Tibial artery (tissue), 4 donors: ENCODE measurements at regions not wholly inside any gene's neighbourhood (a gene's known extent, or its start where the extent isn't known, plus 50 kb on each side); places are given as distances from the start of the nearest gene placed in this dataset.
"Not testable (repeated sequence)": the region's sequence is repeated elsewhere in the genome, so short reads cannot be mapped to it uniquely, and the experiment has no call there.

ENCODE experiments used
- DNase-seq, 2 donors: peaks; one replicate each; pipeline ENCODE4 v3.0.0-alpha.2; 2019
- H3K27ac ChIP-seq, 2 donors: fragments of 200-600 bp; sonication (generic) in 1 of 2; 1 replicate in 1 of 2; 2 replicates in 1 of 2; pipeline ENCODE4 v1.5.1; 2018 to 2019; ENCODE audit warnings: mild to moderate bottlenecking in 1 of 2
- H3K27me3 ChIP-seq, 2 donors: fragments of 200-600 bp; sonication (generic) in 1 of 2; one replicate each; pipeline versions ENCODE4 v1.5.1 to v1.6.0; 2016 to 2019
- H3K36me3 ChIP-seq, 3 donors: fragments of 200-600 bp; sonication (generic) in 2 of 3; one replicate each; pipeline ENCODE4 v1.5.1; 2016 to 2019; ENCODE audit warnings: mild to moderate bottlenecking in 2 of 3
- H3K4me1 ChIP-seq, 4 donors: fragments of 200-600 bp; sonication (generic) in 2 of 4; 1 replicate in 3 of 4; 2 replicates in 1 of 4; pipeline ENCODE4 v1.5.1; 2016 to 2019
- H3K4me3 ChIP-seq, 2 donors: fragments of 200-600 bp; sonication (generic) in 1 of 2; 1 replicate in 1 of 2; 2 replicates in 1 of 2; pipeline ENCODE4 v1.5.1; 2018 to 2019; ENCODE audit warnings: mild to moderate bottlenecking in 2 of 2
- H3K9me3 ChIP-seq, 3 donors: fragments of 200-600 bp; sonication (generic) in 1 of 3; one replicate each; pipeline ENCODE4 v1.5.1; 2016 to 2019
- intact Hi-C: fragments of 100-400 bp; cut with DNase I; formaldehyde crosslinking; loops from one replicate; pipeline ENCODE4 v1.15.0; 2023; ENCODE audit warnings: low total_unique reads
- TF ChIP-seq, protein P1 (sequence below), 2 experiments: fragments of 200-600 bp in 1 of 2; fragments of 450-650 bp in 1 of 2; IDR thresholded peaks; one replicate each; pipeline ENCODE4 v1.5.1; 2017 to 2019; ENCODE audit warnings: antibody characterized with exemption in 2 of 2, mild to moderate bottlenecking in 1 of 2, moderate library complexity in 1 of 2

DNA sequence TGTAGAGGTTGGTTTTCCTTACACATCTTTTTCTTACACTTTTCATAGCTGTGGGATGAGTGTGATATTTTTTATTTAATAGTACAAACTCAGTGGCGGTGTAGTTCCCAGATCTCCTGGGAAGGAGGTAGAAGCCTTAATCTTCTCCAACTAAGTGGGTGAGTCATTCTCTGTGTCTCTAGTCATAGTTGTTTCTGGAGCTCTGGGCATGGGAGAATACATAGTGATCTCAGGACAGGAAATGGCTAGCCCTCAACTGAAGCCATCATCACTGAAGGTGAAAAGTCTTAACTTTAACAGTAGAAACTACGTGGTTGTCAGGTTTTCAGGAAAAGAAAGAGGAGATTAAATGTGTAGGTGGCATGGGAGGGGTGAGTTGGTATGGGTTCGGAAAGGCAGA lies 319.4 kb upstream of the FZD8 start:
- H3K36me3 ChIP-seq: no peaks in the 10 kb centered on the region
- no peak overlapping the region for H3K4me3 ChIP-seq
- no peaks in the 10 kb centered on the region for H3K27me3 ChIP-seq
- peaks cover 0 to 11% (median 2%) of the 10 kb centered on the region in 4 donors for H3K4me1 ChIP-seq
- intact Hi-C loops: no loop called here
- H3K9me3 ChIP-seq: no peaks in the 10 kb centered on the region
- TF ChIP-seq, protein P1, sequence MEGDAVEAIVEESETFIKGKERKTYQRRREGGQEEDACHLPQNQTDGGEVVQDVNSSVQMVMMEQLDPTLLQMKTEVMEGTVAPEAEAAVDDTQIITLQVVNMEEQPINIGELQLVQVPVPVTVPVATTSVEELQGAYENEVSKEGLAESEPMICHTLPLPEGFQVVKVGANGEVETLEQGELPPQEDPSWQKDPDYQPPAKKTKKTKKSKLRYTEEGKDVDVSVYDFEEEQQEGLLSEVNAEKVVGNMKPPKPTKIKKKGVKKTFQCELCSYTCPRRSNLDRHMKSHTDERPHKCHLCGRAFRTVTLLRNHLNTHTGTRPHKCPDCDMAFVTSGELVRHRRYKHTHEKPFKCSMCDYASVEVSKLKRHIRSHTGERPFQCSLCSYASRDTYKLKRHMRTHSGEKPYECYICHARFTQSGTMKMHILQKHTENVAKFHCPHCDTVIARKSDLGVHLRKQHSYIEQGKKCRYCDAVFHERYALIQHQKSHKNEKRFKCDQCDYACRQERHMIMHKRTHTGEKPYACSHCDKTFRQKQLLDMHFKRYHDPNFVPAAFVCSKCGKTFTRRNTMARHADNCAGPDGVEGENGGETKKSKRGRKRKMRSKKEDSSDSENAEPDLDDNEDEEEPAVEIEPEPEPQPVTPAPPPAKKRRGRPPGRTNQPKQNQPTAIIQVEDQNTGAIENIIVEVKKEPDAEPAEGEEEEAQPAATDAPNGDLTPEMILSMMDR (IDR thresholded peaks at IDR 0.05): no peak
- H3K27ac ChIP-seq: no peak overlapping the region
- DNase-seq: no peak

DNA sequence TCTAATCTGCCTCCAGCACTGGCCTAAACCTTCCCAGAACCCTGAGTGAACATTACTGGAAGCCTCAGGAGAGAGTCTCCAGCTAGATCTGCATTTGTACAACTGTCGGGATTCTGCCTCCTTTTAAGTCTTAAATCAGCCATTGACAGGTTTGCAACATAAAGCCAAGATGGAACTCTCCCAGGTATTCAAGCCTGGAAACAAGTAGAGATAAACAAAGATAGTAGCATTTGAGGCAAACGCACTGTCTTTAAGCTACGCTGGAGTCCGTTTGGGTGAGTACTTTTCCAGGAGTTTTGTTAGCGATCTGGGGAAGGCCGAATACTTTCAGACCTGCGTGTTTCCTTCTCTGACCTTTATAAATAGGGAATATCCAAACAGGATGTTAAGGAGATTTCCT lies 317.2 kb upstream of the FZD8 start:
- H3K9me3 ChIP-seq: no peaks in the 10 kb centered on the region
- H3K4me1 ChIP-seq: peaks cover 0 to 11% (median 2%) of the 10 kb centered on the region in 4 donors
- no peak for DNase-seq
- TF ChIP-seq, protein P1 (IDR thresholded peaks at IDR 0.05): no peak
- no peaks in the 10 kb centered on the region for H3K27me3 ChIP-seq
- intact Hi-C loops: no loop called here
- no peak overlapping the region for H3K27ac ChIP-seq
- no peaks in the 10 kb centered on the region for H3K36me3 ChIP-seq
- H3K4me3 ChIP-seq: no peak overlapping the region

DNA sequence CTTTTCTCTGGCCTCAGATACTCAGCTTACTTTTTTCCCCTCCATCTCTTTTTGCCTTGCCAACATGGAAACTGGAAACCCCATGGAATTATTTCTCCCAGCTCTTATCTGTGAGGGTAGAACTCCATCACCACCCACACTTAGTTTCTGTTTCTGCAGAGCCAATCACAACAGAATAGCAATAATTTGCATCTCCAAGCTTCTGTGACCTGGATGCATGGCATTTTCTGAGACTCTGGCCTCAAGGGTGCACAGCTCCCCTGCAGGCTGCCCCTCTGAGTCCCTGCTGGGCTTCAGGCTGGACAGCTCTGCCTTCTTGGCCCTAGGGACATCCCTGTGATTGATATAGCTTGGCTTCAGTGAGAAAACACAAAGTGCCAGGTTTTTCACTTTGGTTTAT lies 316.5 kb upstream of the FZD8 start:
- intact Hi-C loops, H3K27ac ChIP-seq, H3K9me3 ChIP-seq, H3K4me3 ChIP-seq, H3K36me3 ChIP-seq, H3K27me3 ChIP-seq, DNase-seq: not testable (repeated sequence)
- peaks cover 0 to 11% (median 2%) of the 10 kb centered on the region in 4 donors for H3K4me1 ChIP-seq

DNA sequence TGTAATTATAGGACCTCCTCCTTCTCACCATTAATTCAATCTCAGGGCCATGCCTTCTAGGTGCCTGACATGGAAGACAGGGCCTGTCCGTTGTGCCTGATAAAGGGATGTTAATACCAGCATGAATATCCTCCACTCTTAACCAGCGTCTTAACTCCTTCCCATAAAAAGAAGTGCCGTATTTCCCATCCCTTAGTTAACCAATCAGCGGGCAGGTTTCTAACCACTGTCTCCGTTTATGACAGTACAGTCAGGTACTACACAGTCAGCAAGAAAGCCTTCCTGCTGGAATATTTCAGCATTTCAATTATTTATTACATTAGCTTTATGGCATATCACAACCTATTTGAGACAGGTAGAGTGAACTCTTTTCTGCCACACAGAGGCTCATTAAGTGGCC lies 308.6 kb upstream of the FZD8 start:
- no peak overlapping the region for H3K4me3 ChIP-seq
- intact Hi-C loops: no loop called here

DNA sequence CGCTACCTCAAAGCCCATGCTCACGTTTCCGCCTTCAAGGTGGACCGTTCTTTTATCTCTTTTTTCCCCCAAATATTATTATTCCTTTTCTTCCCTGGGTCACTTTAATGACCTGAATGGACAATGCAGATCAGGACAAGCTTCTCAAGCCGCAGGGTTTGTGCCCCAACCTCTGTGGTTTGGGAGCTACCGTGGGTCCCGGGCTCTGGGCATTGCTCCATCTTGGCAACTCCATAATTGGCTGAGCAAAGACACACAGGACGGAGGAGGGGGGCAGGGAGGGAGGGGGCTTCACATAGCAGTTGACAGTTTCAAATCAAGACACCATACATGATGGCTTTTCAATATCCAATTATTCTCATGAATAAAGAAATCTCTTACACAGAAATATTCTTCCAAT lies 308.1 kb upstream of the FZD8 start:
- Histone ChIP-seq H3K9me3 (no peaks in the 10 kb centered on the region), H3K4me1 (no peaks in the 10 kb centered on the region), H3K27me3 (no peaks in the 10 kb centered on the region), H3K27ac (no peak overlapping the region), H3K36me3 (no peaks in the 10 kb centered on the region), H3K4me3 (no peak overlapping the region)
- TF ChIP-seq, protein P1 (IDR thresholded peaks at IDR 0.05): no peak
- intact Hi-C loops: no loop called here
- DNase-seq: no peak

More for the DNA sequence above, 308.6 kb upstream of the FZD8 start:
- Histone ChIP-seq H3K27ac (no peak overlapping the region), H3K36me3 (no peaks in the 10 kb centered on the region), H3K9me3 (no peaks in the 10 kb centered on the region), H3K4me1 (no peaks in the 10 kb centered on the region), H3K27me3 (no peaks in the 10 kb centered on the region)
- DNase-seq: no peak
- TF ChIP-seq, protein P1 (IDR thresholded peaks at IDR 0.05): no peak

DNA sequence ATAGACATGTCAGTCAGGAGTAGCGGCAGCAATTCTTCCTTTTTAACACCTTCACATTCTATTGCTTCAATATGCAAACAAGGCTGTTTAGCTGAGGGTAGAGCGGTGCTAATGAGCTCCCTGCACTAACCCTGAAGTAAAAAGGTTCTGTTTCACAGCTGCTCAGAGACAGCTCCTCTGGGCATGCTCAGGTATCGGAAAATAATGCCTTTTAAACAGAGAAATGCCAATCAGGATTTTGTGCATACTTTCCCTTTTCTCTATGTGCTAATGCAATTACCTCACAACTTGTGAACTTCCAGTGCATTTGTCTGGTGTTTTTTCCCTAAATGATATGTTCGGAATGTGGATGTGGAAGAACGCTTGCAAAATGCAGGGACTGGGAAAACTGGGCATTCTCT lies 307.7 kb upstream of the FZD8 start:
- no peak for DNase-seq
- no peaks in the 10 kb centered on the region for H3K36me3 ChIP-seq
- H3K4me1 ChIP-seq: no peaks in the 10 kb centered on the region
- H3K27ac ChIP-seq: no peak overlapping the region
- TF ChIP-seq, protein P1 (IDR thresholded peaks at IDR 0.05): no peak
- intact Hi-C loops: no loop called here
- H3K4me3 ChIP-seq: no peak overlapping the region
- H3K27me3 ChIP-seq: no peaks in the 10 kb centered on the region
- no peaks in the 10 kb centered on the region for H3K9me3 ChIP-seq
